Neural crest cell (in vitro differentiated cells): ENCODE measurements at regions not wholly inside any gene's neighbourhood (a gene's known extent, or its start where the extent isn't known, plus 50 kb on each side); places are given as distances from the start of the nearest gene placed in this dataset.

ENCODE experiments used
- DNase-seq: peaks from one replicate; pipeline ENCODE4 v3.0.0; 2021; ENCODE audit warnings: low read depth, mixed read lengths, low spot score
- H3K27ac Mint-ChIP-seq: one replicate; pipeline ENCODE4 v1.8.0; 2021; ENCODE audit warnings: mild to moderate bottlenecking, mixed read lengths; ENCODE audit not compliant: unreplicated experiment
- H3K27me3 Mint-ChIP-seq: 2 replicates; pipeline ENCODE4 v1.8.0; 2021; ENCODE audit warnings: low read depth, mild to moderate bottlenecking, mixed read lengths
- H3K36me3 Mint-ChIP-seq: 2 replicates; pipeline ENCODE4 v1.8.0; 2021; ENCODE audit warnings: low read depth, mild to moderate bottlenecking, mixed read lengths
- H3K4me1 Mint-ChIP-seq: 2 replicates; pipeline ENCODE4 v1.8.0; 2021; ENCODE audit warnings: mixed read lengths
- H3K4me3 Mint-ChIP-seq: one replicate; pipeline ENCODE4 v1.8.0; 2021; ENCODE audit warnings: mild to moderate bottlenecking, mixed read lengths
- H3K9me3 Mint-ChIP-seq: 2 replicates; pipeline ENCODE4 v1.8.0; 2021; ENCODE audit warnings: mixed read lengths
- TF ChIP-seq, protein P1 (sequence below): fragments of 200-600 bp; sonication (generic); conservative IDR thresholded peaks from 2 replicates; pipeline ENCODE4 v1.5.0; 2021; ENCODE audit warnings: antibody characterized with exemption, mild to moderate bottlenecking

DNA sequence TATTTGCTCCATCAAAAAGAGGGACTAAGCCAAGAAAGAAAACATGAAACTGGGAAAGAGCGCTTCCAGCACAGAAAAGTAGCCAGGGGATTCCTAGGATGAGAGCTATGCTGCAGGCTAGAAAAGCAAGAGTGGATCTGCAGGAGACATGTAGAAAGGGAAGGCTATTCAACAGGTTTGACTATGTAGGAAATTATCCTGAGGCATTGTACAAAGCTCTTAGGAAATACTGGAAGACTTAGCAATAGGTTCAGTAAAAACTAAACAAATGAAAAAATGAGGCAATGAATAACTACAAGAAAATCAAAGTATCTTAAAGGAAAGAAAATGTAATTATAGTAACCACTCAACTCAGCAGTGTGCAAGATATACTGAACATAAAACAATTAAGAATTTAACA is 178.7 kb upstream of the FOXN2 start:
- TF ChIP-seq, protein P1, sequence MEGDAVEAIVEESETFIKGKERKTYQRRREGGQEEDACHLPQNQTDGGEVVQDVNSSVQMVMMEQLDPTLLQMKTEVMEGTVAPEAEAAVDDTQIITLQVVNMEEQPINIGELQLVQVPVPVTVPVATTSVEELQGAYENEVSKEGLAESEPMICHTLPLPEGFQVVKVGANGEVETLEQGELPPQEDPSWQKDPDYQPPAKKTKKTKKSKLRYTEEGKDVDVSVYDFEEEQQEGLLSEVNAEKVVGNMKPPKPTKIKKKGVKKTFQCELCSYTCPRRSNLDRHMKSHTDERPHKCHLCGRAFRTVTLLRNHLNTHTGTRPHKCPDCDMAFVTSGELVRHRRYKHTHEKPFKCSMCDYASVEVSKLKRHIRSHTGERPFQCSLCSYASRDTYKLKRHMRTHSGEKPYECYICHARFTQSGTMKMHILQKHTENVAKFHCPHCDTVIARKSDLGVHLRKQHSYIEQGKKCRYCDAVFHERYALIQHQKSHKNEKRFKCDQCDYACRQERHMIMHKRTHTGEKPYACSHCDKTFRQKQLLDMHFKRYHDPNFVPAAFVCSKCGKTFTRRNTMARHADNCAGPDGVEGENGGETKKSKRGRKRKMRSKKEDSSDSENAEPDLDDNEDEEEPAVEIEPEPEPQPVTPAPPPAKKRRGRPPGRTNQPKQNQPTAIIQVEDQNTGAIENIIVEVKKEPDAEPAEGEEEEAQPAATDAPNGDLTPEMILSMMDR = no peak
- H3K27me3 Mint-ChIP-seq = no peaks in the 10 kb centered on the region
- H3K9me3 Mint-ChIP-seq = peaks cover 4% of the 10 kb centered on the region
- no peak overlapping the region for H3K4me3 Mint-ChIP-seq
- no peaks in the 10 kb centered on the region for H3K4me1 Mint-ChIP-seq
- H3K36me3 Mint-ChIP-seq = peaks cover 5% of the 10 kb centered on the region
- no peak for DNase-seq
- H3K27ac Mint-ChIP-seq = no peak overlapping the region

DNA sequence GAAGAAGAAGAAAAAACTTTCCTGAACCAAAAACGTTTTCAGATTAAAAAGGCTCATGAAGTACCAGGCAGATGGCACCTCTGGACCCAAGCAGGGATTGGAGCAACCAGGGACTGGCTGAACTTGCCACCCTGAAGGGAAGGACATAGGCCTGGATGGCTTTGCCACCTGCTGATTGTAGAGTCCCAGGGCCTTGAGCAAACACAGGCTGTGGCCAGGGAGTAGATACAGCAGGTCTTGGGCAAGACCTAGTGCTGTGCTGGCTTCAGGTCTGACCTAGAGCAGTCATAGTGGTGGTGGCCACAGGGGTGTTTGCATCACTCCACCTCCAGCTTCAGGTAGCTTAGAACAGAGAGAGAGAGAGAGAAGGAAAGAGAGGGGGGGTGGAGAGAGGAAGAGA is 176.7 kb upstream of the FOXN2 start:
- Mint-ChIP-seq H3K36me3 (peaks cover 5% of the 10 kb centered on the region), H3K4me1 (no peaks in the 10 kb centered on the region), H3K27ac (no peak overlapping the region), H3K4me3 (no peak overlapping the region), H3K9me3 (peaks cover 17% of the 10 kb centered on the region), H3K27me3 (no peaks in the 10 kb centered on the region)
- no peak for DNase-seq
- TF ChIP-seq, protein P1 = no peak

DNA sequence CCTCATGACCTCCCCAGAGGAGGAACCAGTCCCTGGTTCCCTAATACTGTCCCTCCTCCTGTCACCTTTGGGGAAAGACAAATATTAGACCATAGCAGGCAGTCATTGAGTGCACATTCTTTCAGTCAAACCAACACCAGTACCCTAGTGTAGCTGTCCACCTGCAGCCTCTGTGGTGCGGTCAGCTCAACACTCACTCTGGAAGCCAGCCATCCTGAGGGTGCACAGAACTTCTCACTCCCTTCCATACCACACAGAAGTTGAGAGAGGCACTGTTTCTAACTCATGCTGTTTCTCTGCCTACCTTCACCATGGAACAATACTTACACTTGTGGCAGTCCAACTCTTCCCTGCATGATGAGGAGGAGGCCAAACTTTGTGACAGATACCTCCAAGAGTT is 175.6 kb upstream of the FOXN2 start:
- Mint-ChIP-seq H3K27me3 (no peaks in the 10 kb centered on the region), H3K4me1 (no peaks in the 10 kb centered on the region), H3K9me3 (peaks cover 20% of the 10 kb centered on the region), H3K36me3 (peaks cover 5% of the 10 kb centered on the region), H3K4me3 (no peak overlapping the region), H3K27ac (no peak overlapping the region)
- TF ChIP-seq, protein P1 = no peak
- DNase-seq = no peak

DNA sequence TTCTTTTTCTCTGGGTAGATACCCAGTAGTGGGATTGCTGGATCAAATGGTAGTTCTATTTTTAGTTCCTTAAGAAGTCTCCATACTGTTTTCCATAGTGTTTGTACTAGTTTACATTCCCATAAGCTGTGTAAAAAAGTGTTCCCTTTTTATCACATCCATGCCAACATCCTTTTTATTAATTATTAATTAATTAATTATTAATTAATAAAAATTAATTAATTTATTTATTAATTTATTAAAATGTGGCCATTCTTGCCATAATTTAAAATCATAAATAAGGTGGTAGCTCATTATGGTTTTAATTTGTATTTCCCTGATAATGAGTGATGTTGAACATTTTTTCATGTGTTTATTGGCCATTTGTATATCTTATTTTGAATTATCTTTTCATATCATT is 173.9 kb upstream of the FOXN2 start:
- Mint-ChIP-seq H3K4me3 (no peak overlapping the region), H3K4me1 (no peaks in the 10 kb centered on the region), H3K36me3 (peaks cover 5% of the 10 kb centered on the region)

DNA sequence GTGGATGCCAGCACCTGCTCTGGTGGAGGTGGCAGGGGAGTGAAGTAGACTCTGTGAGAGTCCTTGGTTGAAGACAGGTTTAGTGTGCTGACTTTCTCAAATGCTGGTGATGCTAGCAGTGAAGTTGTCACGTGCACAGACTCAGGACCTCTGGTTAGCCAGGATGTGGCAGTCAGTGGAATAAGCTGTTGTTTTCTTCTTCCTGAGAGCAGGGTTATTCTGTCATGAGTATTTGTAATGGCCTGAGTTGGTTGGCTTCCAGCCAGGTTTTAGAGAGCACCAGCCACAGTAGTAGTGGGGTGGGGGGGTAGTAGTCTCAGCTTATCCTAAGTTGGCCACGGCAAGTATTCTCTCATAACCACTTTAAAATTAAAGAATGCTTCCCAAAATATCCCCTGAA is 169.7 kb upstream of the FOXN2 start:
- TF ChIP-seq, protein P1 = no peak
- H3K4me3 Mint-ChIP-seq = no peak overlapping the region
- H3K9me3 Mint-ChIP-seq = peaks cover 20% of the 10 kb centered on the region
- no peaks in the 10 kb centered on the region for H3K4me1 Mint-ChIP-seq
- no peaks in the 10 kb centered on the region for H3K36me3 Mint-ChIP-seq
- DNase-seq = no peak
- H3K27me3 Mint-ChIP-seq = no peaks in the 10 kb centered on the region
- peak overlapping the region; percentile 54 for H3K27ac Mint-ChIP-seq

More for the DNA sequence above, 173.9 kb upstream of the FOXN2 start:
- H3K9me3 Mint-ChIP-seq = peaks cover 20% of the 10 kb centered on the region
- H3K27me3 Mint-ChIP-seq = no peaks in the 10 kb centered on the region
- no peak overlapping the region for H3K27ac Mint-ChIP-seq
- TF ChIP-seq, protein P1 = no peak
- DNase-seq = no peak
